GM23338 (cell line): ENCODE measurements at regions not wholly inside any gene's neighbourhood (a gene's known extent, or its start where the extent isn't known, plus 50 kb on each side); places are given as distances from the start of the nearest gene placed in this dataset.
A peak's percentile ranks its signal among the peaks of the same experiment; 100 is the strongest.

ENCODE experiments used
- ATAC-seq: fragments of 200-7000 bp; cut with Tn5 transposase; 3 replicates; pipeline ENCODE4 v1.9.1; 2020
- DNase-seq: peaks from one replicate; pipeline ENCODE4 v3.0.0-alpha.2; 2015; ENCODE audit warnings: low spot score
- H2AFZ ChIP-seq: fragments of 200-600 bp; sonication (generic); 2 replicates; pipeline ENCODE4 v1.8.0; 2016; ENCODE audit warnings: antibody characterized with exemption, mild to moderate bottlenecking, moderate library complexity
- H3F3A ChIP-seq: fragments of 200-600 bp; sonication (generic); replicated peaks from 2 replicates; pipeline ENCODE4 v1.8.0; 2017; ENCODE audit warnings: antibody characterized with exemption, mixed run types, low read depth
- H3K27ac ChIP-seq: fragments of 200-600 bp; sonication (generic); 2 replicates; pipeline ENCODE4 v1.6.1; 2016; ENCODE audit warnings: low read depth
- H3K27me3 ChIP-seq: fragments of 200-600 bp; sonication (generic); 2 replicates; pipeline ENCODE4 v1.8.0; 2016; ENCODE audit warnings: mild to moderate bottlenecking, mixed run types, moderate library complexity; ENCODE audit not compliant: insufficient read depth
- H3K36me3 ChIP-seq: fragments of 200-600 bp; sonication (generic); 2 replicates; pipeline ENCODE4 v1.8.0; 2016; ENCODE audit warnings: mild to moderate bottlenecking; ENCODE audit not compliant: insufficient read depth
- H3K4me1 ChIP-seq: fragments of 200-600 bp; sonication (generic); 2 replicates; pipeline ENCODE4 v1.8.0; 2016; ENCODE audit warnings: mild to moderate bottlenecking, moderate library complexity; ENCODE audit not compliant: insufficient read depth
- H3K4me2 ChIP-seq: fragments of 200-600 bp; sonication (generic); 2 replicates; pipeline ENCODE4 v1.7.1; 2017; ENCODE audit warnings: mixed run types
- H3K4me3 ChIP-seq: fragments of 200-600 bp; sonication (generic); 2 replicates; pipeline ENCODE4 v1.6.1; 2016; ENCODE audit warnings: mixed run types
- H3K79me2 ChIP-seq: fragments of 200-600 bp; sonication (generic); replicated peaks from 2 replicates; pipeline ENCODE4 v1.8.0; 2017; ENCODE audit warnings: mild to moderate bottlenecking; ENCODE audit not compliant: insufficient read depth
- H3K9me2 ChIP-seq: fragments of 200-600 bp; sonication (generic); 2 replicates; pipeline ENCODE4 v1.8.0; 2017; ENCODE audit not compliant: insufficient read depth
- H4K20me1 ChIP-seq: fragments of 200-600 bp; sonication (generic); replicated peaks from 2 replicates; pipeline ENCODE4 v1.8.0; 2017; ENCODE audit warnings: mild to moderate bottlenecking; ENCODE audit not compliant: insufficient read depth
- H3K27ac Mint-ChIP-seq: 2 replicates; pipeline ENCODE4 v1.8.0; 2020; ENCODE audit warnings: inconsistent platforms, mild to moderate bottlenecking, moderate library complexity, mixed read lengths
- H3K27me3 Mint-ChIP-seq: 3 replicates; pipeline ENCODE4 v1.8.0; 2022; ENCODE audit warnings: low read depth, mild to moderate bottlenecking, moderate library complexity, mixed read lengths, inconsistent platforms; ENCODE audit not compliant: insufficient read depth, poor library complexity
- H3K36me3 Mint-ChIP-seq: 3 replicates; pipeline ENCODE4 v1.8.0; 2021; ENCODE audit warnings: low read depth, mild to moderate bottlenecking, inconsistent platforms, moderate library complexity, mixed read lengths
- H3K4me1 Mint-ChIP-seq: 3 replicates; pipeline ENCODE4 v1.8.0; 2020; ENCODE audit warnings: mild to moderate bottlenecking, inconsistent platforms, mixed read lengths
- H3K4me3 Mint-ChIP-seq: 3 replicates; pipeline ENCODE4 v1.8.0; 2021; ENCODE audit warnings: moderate library complexity, mild to moderate bottlenecking, inconsistent platforms, mixed read lengths
- H3K9me3 Mint-ChIP-seq: 3 replicates; pipeline ENCODE4 v1.8.0; 2020; ENCODE audit warnings: moderate library complexity, mild to moderate bottlenecking, inconsistent platforms, mixed read lengths
- CREB1 ChIP-seq: fragments of 250-450 bp; sonication (Bioruptor Pico); IDR thresholded peaks from 2 replicates; pipeline ENCODE4 v1.5.0; 2020; ENCODE audit warnings: low read depth, mild to moderate bottlenecking, moderate library complexity
- CTCF ChIP-seq, 2 experiments: fragments of 200-600 bp in 1 of 2; sonication (generic) in 1 of 2; conservative IDR thresholded peaks; 2 replicates each; pipeline versions ENCODE4 v1.5.1 to v1.6.1; 2016 to 2017; ENCODE audit warnings: antibody characterized with exemption in 2 of 2, low read depth in 2 of 2, mild to moderate bottlenecking in 2 of 2, moderate library complexity in 1 of 2
- ETS1 ChIP-seq: IDR thresholded peaks from 2 replicates; pipeline ENCODE4 v1.6.1; 2016; ENCODE audit warnings: antibody characterized with exemption
- EZH2 ChIP-seq: fragments of 200-600 bp; sonication (generic); IDR thresholded peaks from one replicate; pipeline ENCODE4 v1.8.0; 2017; ENCODE audit warnings: antibody characterized with exemption, mild to moderate bottlenecking, low read depth; ENCODE audit not compliant: unreplicated experiment
- EZH2phosphoT487 ChIP-seq: fragments of 200-600 bp; sonication (generic); IDR thresholded peaks from one replicate; pipeline ENCODE4 v1.8.1; 2018; ENCODE audit warnings: antibody characterized with exemption; ENCODE audit not compliant: unreplicated experiment
- JUNB ChIP-seq: IDR thresholded peaks from one replicate; pipeline ENCODE4 v1.6.1; 2016; ENCODE audit warnings: antibody characterized with exemption; ENCODE audit not compliant: unreplicated experiment
- NANOG ChIP-seq: IDR thresholded peaks from 2 replicates; pipeline ENCODE4 v1.6.1; 2016; ENCODE audit warnings: antibody characterized with exemption, borderline replicate concordance
- POLR2AphosphoS5 ChIP-seq: IDR thresholded peaks from 2 replicates; pipeline ENCODE4 v1.6.1; 2016; ENCODE audit warnings: antibody characterized with exemption, low read depth
- REST ChIP-seq: IDR thresholded peaks from one replicate; pipeline ENCODE4 v1.6.1; 2018; ENCODE audit warnings: antibody characterized with exemption; ENCODE audit not compliant: unreplicated experiment
- STAT1 ChIP-seq: IDR thresholded peaks from one replicate; pipeline ENCODE4 v1.6.1; 2016; ENCODE audit warnings: antibody characterized with exemption; ENCODE audit not compliant: unreplicated experiment
- ZNF114 ChIP-seq: fragments of 250-450 bp; sonication (Bioruptor Pico); IDR thresholded peaks from 2 replicates; pipeline ENCODE4 v1.5.0; 2020; ENCODE audit warnings: mild to moderate bottlenecking, moderate library complexity
- ZNF331 ChIP-seq: fragments of 250-450 bp; sonication (Bioruptor Pico); IDR thresholded peaks from 2 replicates; pipeline ENCODE4 v1.5.0; 2020; ENCODE audit warnings: low read depth, mild to moderate bottlenecking, moderate library complexity
- ZNF462 ChIP-seq: fragments of 250-450 bp; sonication (Bioruptor Pico); IDR thresholded peaks from 2 replicates; pipeline ENCODE4 v1.5.0; 2020; ENCODE audit warnings: mild to moderate bottlenecking, moderate library complexity

GRCh38 chr1:232378266-232379062, 251.5 kb downstream of the SIPA1L2 start:
- peaks cover 7% of the 10 kb centered on the region for H3K27me3 Mint-ChIP-seq
- no peaks in the 10 kb centered on the region for H3K36me3 Mint-ChIP-seq
- H3K27ac ChIP-seq = no peak overlapping the region
- no peak overlapping the region for H3K4me3 Mint-ChIP-seq
- no peak overlapping the region for H3K4me2 ChIP-seq
- H3K27me3 ChIP-seq = no peaks in the 10 kb centered on the region
- H3K4me3 ChIP-seq = no peak overlapping the region
- TF ChIP-seq ETS1 = no peak
- TF ChIP-seq EZH2phosphoT487 = no peak
- TF ChIP-seq JUNB = no peak
- TF ChIP-seq NANOG = no peak
- no peak for TF ChIP-seq EZH2
- no peak for TF ChIP-seq STAT1
- TF ChIP-seq REST = no peak
- TF ChIP-seq POLR2AphosphoS5 = no peak
- no peak for TF ChIP-seq ZNF331
- no peak for TF ChIP-seq CREB1 (CRISPR knock-in tag)
- no peak for TF ChIP-seq CTCF (conservative IDR thresholded peaks at IDR 0.05; ENCODE audit: low read depth in 2 of 2)
- no peak for TF ChIP-seq ZNF114 (CRISPR knock-in tag)
- TF ChIP-seq ZNF462 (CRISPR knock-in tag) = no peak
- H3K79me2 ChIP-seq = no peaks in the 10 kb centered on the region
- no peaks in the 10 kb centered on the region for H3K36me3 ChIP-seq
- H3K4me1 Mint-ChIP-seq = peaks cover 16% of the 10 kb centered on the region
- H3K9me3 Mint-ChIP-seq = no peaks in the 10 kb centered on the region
- ATAC-seq (peak; percentile 74), DNase-seq (no peak)
- H3K9me2 ChIP-seq = peaks cover 25% of the 10 kb centered on the region
- H2AFZ ChIP-seq = peak overlapping the region; percentile 56; the same call in 1 of the 2 replicates
- no peaks in the 10 kb centered on the region for H3F3A ChIP-seq
- H3K4me1 ChIP-seq = peaks cover 7% of the 10 kb centered on the region; the same call in 1 of the 2 replicates
- H3K27ac Mint-ChIP-seq = no peak overlapping the region
- H4K20me1 ChIP-seq = no peaks in the 10 kb centered on the region
